ENCODE measurements at regions not wholly inside any gene's neighbourhood (a gene's known extent, or its start where the extent isn't known, plus 50 kb on each side); places are given as distances from the start of the nearest gene placed in this dataset.

DNA sequence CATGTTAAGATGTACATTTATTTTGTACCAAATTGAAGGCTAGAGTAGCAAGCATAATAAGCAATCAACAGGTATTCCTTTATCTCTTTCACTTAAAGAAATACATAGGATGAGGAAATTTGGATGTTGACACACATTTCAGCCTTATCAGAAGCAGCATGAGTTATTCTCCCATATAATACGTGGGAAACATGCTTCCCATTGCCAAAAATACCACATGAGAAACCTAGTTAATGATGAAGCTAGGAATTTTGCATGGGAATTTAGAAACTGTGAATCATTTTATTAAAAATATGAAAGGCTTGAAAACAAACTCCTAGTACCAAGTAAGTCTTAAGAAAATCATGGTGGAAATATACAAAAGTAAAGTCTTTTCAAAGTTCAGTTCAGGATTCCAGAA, 751.8 kb downstream of the TSN start:
- no peak for ATAC-seq
- H3K36me3 Mint-ChIP-seq = no peaks in the 10 kb centered on the region
- H3K4me1 Mint-ChIP-seq = no peaks in the 10 kb centered on the region
- H3K27me3 Mint-ChIP-seq = no peaks in the 10 kb centered on the region
- peaks cover 7% of the 10 kb centered on the region for H3K9me3 Mint-ChIP-seq
- H3K4me3 Mint-ChIP-seq = no peak overlapping the region
- no peak overlapping the region for H3K27ac Mint-ChIP-seq

DNA sequence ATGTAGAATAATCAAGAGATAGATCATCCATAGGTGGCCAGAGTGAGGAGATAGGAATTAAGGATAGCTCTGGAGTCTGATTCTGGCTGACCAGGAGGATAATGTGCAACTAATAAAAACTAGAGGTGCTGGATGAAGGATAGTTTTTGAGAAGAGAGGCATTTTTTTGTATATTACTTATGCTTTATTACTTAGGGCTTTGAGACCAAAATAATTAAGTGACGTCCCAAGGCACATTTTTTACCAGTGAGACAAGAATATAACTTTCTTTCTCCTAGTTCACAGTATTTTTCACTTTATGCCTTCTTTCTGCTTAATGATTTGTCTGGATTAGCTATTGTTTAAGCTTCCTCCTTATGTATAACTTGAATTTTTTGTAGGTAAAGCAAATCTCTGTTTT, 756.6 kb downstream of the TSN start:
- no peak for ATAC-seq
- H3K4me1 Mint-ChIP-seq = no peaks in the 10 kb centered on the region
- H3K36me3 Mint-ChIP-seq = no peaks in the 10 kb centered on the region
- H3K4me3 Mint-ChIP-seq = no peak overlapping the region
- no peaks in the 10 kb centered on the region for H3K27me3 Mint-ChIP-seq
- no peaks in the 10 kb centered on the region for H3K9me3 Mint-ChIP-seq
- H3K27ac Mint-ChIP-seq = no peak overlapping the region

DNA sequence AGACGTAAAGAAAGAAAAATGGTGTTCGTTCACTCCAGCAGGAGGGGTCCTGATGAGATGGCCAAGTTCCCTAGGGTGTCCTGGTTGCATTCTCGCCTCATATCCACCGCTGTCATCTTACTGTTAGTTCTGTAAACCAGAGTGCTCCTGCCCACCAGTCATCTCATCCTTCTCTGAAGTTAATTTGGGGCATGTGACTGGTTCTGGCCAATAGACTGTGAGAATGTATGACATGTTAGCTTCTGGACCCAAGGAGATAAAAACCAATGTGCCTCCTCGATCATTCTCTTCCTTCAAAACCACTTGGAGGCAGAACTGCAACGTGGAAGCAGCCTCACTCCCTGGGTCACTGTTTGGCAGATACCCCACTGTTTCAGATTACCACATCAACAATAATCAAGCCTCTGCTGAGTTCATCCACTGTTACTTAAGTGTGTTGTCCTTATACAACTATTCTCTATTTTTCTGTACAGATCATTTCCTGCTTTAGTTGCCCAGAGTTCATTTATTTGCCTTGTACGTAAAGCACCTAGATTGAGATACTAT, 759.1 kb downstream of the TSN start:
- Mint-ChIP-seq H3K9me3 (no peaks in the 10 kb centered on the region), H3K27ac (no peak overlapping the region), H3K27me3 (no peaks in the 10 kb centered on the region), H3K36me3 (no peaks in the 10 kb centered on the region), H3K4me1 (no peaks in the 10 kb centered on the region), H3K4me3 (no peak overlapping the region)
- ATAC-seq = no peak

DNA sequence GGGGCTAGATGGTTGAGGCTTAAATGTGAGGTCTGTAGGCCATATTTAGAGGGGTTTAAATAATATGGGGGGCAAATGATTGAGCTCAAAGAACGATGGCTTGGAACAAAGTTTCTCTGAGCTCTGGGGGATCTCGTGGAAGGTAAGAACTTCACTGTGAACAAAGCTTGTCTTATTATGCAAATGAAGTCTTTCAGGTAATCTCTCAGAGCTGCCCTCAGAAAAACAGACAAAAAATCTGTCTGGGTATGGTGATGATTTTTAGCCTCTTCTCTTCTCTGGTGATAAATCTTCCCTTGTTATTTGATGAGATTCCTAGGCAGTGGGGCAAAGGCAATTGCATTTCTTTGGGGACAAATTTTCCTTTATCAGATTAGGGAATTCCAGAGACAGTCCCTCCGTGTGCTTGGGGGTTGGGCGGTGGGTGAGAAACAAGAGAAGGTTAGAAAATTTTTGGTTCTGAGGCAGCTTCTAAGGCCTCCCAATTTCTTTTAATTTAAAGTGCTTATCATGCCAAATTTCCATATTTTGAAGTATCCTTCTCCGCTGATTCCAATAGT, 760.4 kb downstream of the TSN start:
- no peaks in the 10 kb centered on the region for H3K9me3 Mint-ChIP-seq
- no peaks in the 10 kb centered on the region for H3K27me3 Mint-ChIP-seq
- no peaks in the 10 kb centered on the region for H3K36me3 Mint-ChIP-seq
- no peaks in the 10 kb centered on the region for H3K4me1 Mint-ChIP-seq
- H3K27ac Mint-ChIP-seq = no peak overlapping the region
- no peak overlapping the region for H3K4me3 Mint-ChIP-seq
- no peak for ATAC-seq

DNA sequence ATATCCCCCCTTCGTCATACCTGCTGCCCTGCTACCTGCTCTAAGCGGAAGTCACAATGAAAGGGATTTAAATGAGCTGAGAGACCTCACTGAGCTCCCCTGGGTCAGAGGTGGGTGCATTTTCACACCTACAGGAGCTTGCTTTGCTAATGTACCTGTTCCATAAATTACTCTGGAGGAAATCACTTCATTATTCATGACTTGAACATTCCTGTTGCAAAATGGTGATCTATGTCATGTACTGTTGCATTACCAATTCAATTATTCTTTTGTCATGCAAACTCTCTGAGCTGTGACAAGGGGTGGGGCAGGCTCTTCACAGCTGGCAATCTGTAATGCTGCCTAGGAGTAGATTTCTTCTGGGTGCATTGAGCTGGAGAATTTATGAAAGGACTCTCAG, 761.3 kb downstream of the TSN start:
- H3K9me3 Mint-ChIP-seq = no peaks in the 10 kb centered on the region
- ATAC-seq = no peak

DNA sequence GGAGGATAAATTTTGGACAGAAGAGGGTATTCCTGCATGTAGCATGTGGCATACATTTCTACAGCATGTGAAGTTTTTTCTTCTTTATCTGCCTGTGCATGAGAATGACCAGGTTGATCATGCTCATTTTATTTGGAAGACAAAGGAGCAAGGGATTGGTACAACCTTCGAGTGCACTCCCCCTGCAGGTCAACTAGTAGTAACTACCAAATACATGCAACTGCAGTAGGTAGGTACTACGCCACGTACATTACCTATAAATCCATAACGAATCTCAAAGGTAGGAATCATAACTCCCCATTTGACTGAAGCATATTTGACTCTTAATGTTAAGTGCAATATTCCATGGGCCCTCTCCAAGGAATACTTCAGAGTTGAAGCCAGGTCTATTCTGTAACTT, 763.9 kb downstream of the TSN start:
- ATAC-seq = no peak
- H3K36me3 Mint-ChIP-seq = no peaks in the 10 kb centered on the region
- no peak overlapping the region for H3K27ac Mint-ChIP-seq

More for the DNA sequence above, 761.3 kb downstream of the TSN start:
- H3K27me3 Mint-ChIP-seq = no peaks in the 10 kb centered on the region
- no peaks in the 10 kb centered on the region for H3K36me3 Mint-ChIP-seq
- H3K27ac Mint-ChIP-seq = no peak overlapping the region
- H3K4me3 Mint-ChIP-seq = no peak overlapping the region
- no peaks in the 10 kb centered on the region for H3K4me1 Mint-ChIP-seq

DNA sequence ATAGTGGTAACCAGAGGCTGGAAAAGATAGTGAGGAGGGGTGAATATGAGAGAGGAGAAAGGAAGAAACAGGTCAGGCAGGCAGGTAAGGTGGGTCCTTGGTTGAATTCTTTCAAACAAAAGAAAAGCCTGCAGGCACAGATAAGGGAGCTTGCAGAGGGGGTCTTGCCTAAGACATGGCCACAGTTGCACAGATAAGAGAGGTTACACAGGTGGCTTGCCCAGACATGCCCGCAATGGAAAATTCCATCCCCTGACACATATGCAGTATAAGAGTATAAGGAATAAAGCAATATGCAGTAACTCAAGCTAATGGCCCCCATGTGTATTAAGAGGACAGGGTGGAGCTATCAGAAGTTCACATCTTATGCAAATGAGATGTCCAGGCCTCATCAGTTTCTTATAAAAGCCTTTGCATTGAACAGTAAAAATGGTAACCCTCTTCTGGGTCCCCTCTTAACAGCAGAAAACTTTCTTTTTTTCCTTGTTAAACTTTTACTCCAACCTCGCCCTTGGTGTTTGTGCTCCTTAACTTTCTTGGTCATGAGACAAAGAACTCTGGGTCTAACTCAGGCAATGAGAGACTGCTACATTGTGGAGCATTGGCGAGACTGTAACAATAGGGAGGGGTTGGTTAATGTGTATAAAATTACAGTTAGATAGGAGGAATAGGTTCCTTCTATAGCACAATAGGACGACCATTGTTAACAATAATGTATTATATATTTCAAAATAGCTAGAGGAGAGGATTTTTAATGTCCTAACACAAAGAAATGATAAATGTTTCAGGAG, 764.6 kb downstream of the TSN start:
- Mint-ChIP-seq H3K4me1 (no peaks in the 10 kb centered on the region), H3K27ac (no peak overlapping the region), H3K4me3 (no peak overlapping the region), H3K27me3 (no peaks in the 10 kb centered on the region), H3K36me3 (no peaks in the 10 kb centered on the region), H3K9me3 (peaks cover 2% of the 10 kb centered on the region)
- ATAC-seq = no peak

More for the DNA sequence above, 763.9 kb downstream of the TSN start:
- Mint-ChIP-seq H3K4me3 (no peak overlapping the region), H3K9me3 (peaks cover 2% of the 10 kb centered on the region), H3K27me3 (no peaks in the 10 kb centered on the region), H3K4me1 (no peaks in the 10 kb centered on the region)

DNA sequence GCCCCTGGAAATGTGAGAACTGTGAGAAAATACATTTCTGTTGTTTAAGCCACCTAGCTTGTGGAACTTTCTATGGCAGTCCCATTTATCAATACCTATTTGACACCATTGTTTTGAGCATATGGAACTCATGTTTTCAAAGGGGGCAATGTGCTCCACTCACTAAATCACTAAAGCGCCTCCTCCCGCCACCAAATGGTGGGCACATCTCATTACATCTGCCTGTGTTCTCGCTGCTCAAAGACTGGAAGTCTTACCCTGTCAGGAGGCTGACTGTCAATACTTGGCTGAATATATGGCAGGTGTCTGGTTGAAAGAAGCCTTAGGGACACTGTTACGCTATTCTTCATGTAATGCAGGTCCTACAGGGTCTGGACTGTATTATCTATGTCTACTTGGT, 767.7 kb downstream of the TSN start:
- Mint-ChIP-seq H3K27ac (no peak overlapping the region), H3K9me3 (peaks cover 5% of the 10 kb centered on the region), H3K27me3 (no peaks in the 10 kb centered on the region), H3K36me3 (no peaks in the 10 kb centered on the region), H3K4me1 (no peaks in the 10 kb centered on the region), H3K4me3 (no peak overlapping the region)
- no peak for ATAC-seq

DNA sequence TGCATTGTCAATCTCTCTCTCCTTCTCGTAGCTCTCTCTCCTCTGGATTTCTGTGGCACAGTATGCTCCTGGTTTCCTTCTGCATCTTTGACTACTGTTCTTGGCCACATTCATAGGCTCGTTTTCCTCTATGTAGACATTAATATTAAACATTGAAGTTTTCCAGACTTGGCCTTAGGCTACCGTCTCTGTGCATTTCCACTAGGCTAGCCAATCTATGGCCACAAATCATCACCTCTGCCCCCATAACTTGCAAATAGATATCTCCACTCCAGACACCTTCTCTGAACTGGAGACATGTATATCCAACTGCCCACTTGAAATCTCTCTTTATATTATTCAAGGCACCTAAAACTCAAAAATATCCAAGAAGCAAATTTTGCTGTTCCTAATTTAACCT, 768.5 kb downstream of the TSN start:
- Mint-ChIP-seq H3K4me3 (no peak overlapping the region), H3K36me3 (no peaks in the 10 kb centered on the region), H3K9me3 (peaks cover 5% of the 10 kb centered on the region), H3K4me1 (no peaks in the 10 kb centered on the region), H3K27ac (no peak overlapping the region), H3K27me3 (no peaks in the 10 kb centered on the region)
- no peak for ATAC-seq

DNA sequence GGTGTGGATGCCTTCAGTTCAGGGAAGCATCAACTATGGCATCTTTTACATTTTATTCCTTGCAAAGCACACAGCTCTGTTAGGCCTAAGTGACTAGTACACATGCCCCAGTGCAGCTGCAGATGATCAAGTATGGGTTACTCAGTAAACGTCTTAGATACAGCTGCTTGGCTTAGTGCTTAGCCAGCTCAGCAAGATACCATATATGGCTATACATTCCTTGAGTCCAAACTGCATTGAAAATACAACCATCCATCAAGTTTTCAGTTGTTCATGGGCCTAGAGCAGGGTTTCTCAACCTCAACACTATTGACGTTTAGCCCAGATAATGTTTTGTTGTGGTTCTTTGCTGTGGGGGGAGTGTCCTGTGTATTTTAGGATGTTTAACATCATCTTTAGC, 769.9 kb downstream of the TSN start:
- Mint-ChIP-seq H3K27me3 (no peaks in the 10 kb centered on the region), H3K9me3 (peaks cover 5% of the 10 kb centered on the region), H3K4me3 (no peak overlapping the region), H3K27ac (no peak overlapping the region), H3K4me1 (no peaks in the 10 kb centered on the region), H3K36me3 (no peaks in the 10 kb centered on the region)
- ATAC-seq = no peak

DNA sequence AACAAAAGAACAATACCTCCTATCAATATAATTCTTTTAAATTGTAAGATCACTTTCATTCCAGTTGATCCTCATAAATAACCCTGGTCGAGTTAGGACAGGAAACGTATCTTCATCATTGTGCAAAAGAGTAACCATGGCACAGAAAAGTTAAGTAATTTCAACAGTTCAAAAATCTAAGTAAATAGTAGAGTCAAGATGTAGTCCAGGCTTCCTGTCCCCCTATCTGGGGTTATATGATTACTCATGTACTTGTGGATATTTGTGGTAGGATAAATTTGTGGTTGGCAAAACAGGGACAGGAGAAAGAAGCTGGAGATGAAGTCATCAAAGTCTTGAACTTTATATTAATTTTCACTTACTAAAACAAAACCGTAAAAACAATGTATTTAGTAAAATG, 772.6 kb downstream of the TSN start:
- Mint-ChIP-seq H3K9me3 (peaks cover 5% of the 10 kb centered on the region), H3K4me1 (no peaks in the 10 kb centered on the region), H3K27me3 (no peaks in the 10 kb centered on the region), H3K4me3 (no peak overlapping the region), H3K36me3 (no peaks in the 10 kb centered on the region), H3K27ac (no peak overlapping the region)
- ATAC-seq = no peak

DNA sequence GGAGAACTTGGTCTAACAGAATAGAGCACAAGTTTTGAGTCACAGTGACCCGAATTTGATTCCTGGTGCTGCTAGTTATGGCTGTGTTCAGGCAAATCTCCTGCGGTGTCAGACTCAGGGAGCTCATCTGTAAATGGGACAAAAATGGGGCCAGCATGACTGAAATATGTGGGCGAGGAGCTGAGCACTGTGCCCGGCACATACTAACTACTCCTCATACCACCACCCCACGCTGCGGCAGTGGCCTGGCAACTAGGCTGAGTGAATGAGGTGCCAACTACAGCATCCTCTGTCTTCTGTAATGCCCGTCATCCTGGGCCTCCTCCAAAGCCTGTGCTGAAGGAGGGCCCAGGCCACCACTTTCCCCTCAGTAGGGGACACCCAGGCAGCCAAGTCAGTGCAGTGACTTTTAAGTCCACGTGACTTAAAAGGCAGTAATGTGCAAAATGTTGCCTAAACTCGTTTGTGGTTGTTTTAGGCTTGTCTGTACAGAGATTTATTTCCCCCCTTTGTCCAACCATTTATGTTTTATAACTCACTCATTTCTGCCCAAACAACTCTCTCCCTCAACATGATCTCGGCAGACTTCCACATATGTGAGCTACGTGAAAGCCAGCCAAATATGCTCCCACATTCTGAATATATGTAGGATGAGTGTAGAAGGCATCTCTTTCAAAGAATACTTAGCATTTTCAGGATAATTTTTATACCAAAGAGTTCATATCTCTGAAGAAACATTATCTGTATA, 773.7 kb downstream of the TSN start:
- Mint-ChIP-seq H3K4me1 (no peaks in the 10 kb centered on the region), H3K9me3 (peaks cover 3% of the 10 kb centered on the region), H3K36me3 (no peaks in the 10 kb centered on the region), H3K27ac (no peak overlapping the region), H3K27me3 (no peaks in the 10 kb centered on the region), H3K4me3 (no peak overlapping the region)
- ATAC-seq = no peak

DNA sequence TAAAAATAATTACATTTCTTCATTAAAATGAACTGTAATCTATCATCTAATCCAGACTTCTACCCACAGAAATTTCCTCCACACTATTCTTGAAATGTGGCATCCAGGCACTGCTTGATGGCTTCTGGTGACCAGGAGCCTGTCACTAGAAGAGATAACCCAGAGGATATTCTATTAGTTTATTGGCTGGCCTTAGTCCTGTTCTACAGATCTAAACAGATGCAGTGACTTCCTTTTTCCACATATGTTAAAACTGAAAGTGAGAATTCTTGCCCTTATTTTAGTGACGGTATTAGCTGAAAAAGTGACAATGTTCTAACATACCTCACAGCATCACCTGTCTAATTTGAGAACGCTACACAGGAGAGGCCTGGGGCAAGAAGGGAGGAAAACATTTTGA, 775.4 kb downstream of the TSN start:
- H3K27me3 Mint-ChIP-seq = no peaks in the 10 kb centered on the region
- ATAC-seq = no peak
- no peaks in the 10 kb centered on the region for H3K36me3 Mint-ChIP-seq
- peaks cover 7% of the 10 kb centered on the region for H3K9me3 Mint-ChIP-seq
- no peaks in the 10 kb centered on the region for H3K4me1 Mint-ChIP-seq
- no peak overlapping the region for H3K27ac Mint-ChIP-seq
- no peak overlapping the region for H3K4me3 Mint-ChIP-seq

DNA sequence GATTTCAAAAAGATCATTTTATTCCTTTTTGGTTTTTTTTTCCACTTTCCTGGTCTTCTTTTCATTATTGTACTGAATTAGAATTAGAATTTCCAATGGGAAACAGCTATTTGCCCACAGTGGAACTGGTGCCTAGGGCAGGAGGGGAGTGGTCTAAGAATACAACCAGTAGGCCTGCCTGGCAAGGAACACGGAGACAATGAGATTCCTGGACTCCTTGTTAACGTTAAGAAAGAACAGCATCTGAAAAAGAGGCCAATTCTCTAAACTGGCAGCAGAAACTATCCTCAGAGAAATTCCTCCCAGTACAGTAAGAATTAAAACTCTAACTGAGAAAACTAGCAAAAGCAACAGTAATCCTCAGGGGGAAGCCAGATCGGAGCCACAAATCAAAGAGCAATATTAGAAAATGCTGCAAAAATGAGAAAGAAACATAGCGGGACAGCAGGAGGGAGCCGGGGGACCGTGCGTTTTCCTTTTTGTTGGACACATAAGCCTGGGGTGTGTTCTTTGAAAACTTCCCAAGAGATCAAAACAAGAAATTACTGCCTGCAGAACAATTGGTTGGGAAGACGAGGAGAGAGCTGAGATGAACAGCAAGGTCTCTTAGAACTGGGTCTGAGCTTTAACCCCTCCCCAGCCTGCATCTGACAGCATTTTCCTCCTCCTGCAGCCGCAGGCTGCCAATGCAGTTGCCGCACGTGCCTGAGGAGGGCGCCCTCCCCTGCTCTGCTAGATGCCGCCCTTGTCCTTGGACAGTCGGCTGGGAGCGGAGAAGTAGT, 776.0 kb downstream of the TSN start:
- Mint-ChIP-seq H3K4me1 (no peaks in the 10 kb centered on the region), H3K36me3 (no peaks in the 10 kb centered on the region), H3K4me3 (no peak overlapping the region), H3K27ac (no peak overlapping the region), H3K9me3 (peaks cover 7% of the 10 kb centered on the region), H3K27me3 (no peaks in the 10 kb centered on the region)
- no peak for ATAC-seq

DNA sequence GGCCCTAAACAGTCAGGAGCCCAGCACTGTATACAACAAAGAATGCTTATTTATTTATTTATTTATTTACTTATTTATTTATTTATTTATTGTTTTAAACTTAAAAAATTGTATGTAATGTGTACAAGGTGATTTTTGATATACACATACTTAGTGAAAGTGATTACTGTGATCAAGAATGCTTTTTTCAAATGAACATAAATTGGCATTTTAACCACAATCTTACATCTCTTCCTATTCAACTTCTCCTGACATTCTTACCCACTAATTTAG, 776.6 kb downstream of the TSN start:
- no peaks in the 10 kb centered on the region for H3K4me1 Mint-ChIP-seq
- H3K36me3 Mint-ChIP-seq = no peaks in the 10 kb centered on the region
- H3K4me3 Mint-ChIP-seq = no peak overlapping the region
- no peak overlapping the region for H3K27ac Mint-ChIP-seq
- H3K27me3 Mint-ChIP-seq = no peaks in the 10 kb centered on the region
- no peak for ATAC-seq
- H3K9me3 Mint-ChIP-seq = peaks cover 4% of the 10 kb centered on the region

Data from stimulated activated memory B cell treated with anti-CD40 and anti-IgM and Interleukin-4, amounts not matched to agents 10 μg/mL and 1 μg/mL and 100 μg/mL, for 72 hours (primary cell).